Epidermal melanocyte (primary cell): ENCODE measurements at regions not wholly inside any gene's neighbourhood (a gene's known extent, or its start where the extent isn't known, plus 50 kb on each side); places are given as distances from the start of the nearest gene placed in this dataset.

Experiments used
- DNase-seq: peaks from one replicate; pipeline ENCODE4 v3.0.0; 2011; ENCODE audit warnings: low spot score; ENCODE audit not compliant: insufficient read length

GRCh38 chr9:129402931-129403778, 217.7 kb downstream of the C9orf50 start:
- no peak for DNase-seq

- no peak for DNase-seq
Measured at GRCh38 chr9:129402371-129402739, 218.5 kb downstream of the C9orf50 start.

- no peak for DNase-seq
Measured at GRCh38 chr9:129401623-129402370, 219.1 kb downstream of the C9orf50 start.

- DNase-seq, result no peak
Measured at GRCh38 chr9:129400971-129401622, 219.8 kb downstream of the C9orf50 start.

- no peak for DNase-seq
Measured at GRCh38 chr9:129400001-129400970, 220.6 kb downstream of the C9orf50 start.

- no peak for DNase-seq
Measured at GRCh38 chr9:129399634-129399990, 221.3 kb downstream of the C9orf50 start.

- no peak for DNase-seq
Measured at GRCh38 chr9:129398961-129399633, 221.0 kb upstream of the IER5L start.

- DNase-seq, result no peak
Measured at GRCh38 chr9:129398101-129398960, 220.3 kb upstream of the IER5L start.

GRCh38 chr9:129397335-129397734, 219.3 kb upstream of the IER5L start:
- no peak for DNase-seq

GRCh38 chr9:129396365-129396708, 218.3 kb upstream of the IER5L start:
- DNase-seq, result no peak

GRCh38 chr9:129395633-129396364, 217.7 kb upstream of the IER5L start:
- no peak for DNase-seq

GRCh38 chr9:129394886-129395279, 216.8 kb upstream of the IER5L start:
- DNase-seq, result no peak

GRCh38 chr9:129394061-129394885, 216.2 kb upstream of the IER5L start:
- DNase-seq, result no peak

GRCh38 chr9:129393064-129393463, 215.0 kb upstream of the IER5L start:
- no peak for DNase-seq

- DNase-seq, result no peak
Measured at GRCh38 chr9:129392093-129392541, 214.1 kb upstream of the IER5L start.

GRCh38 chr9:129391221-129391661, 213.2 kb upstream of the IER5L start:
- no peak for DNase-seq

- DNase-seq, result no peak
Measured at GRCh38 chr9:129390541-129390940, 212.5 kb upstream of the IER5L start.

GRCh38 chr9:129387822-129388221, 209.8 kb upstream of the IER5L start:
- DNase-seq, result no peak
